Upper lobe of left lung (tissue), 6 donors: ENCODE measurements at regions not wholly inside any gene's neighbourhood (a gene's known extent, or its start where the extent isn't known, plus 50 kb on each side); places are given as distances from the start of the nearest gene placed in this dataset.

ENCODE experiments used
- ATAC-seq, 2 donors: fragments of 200-7000 bp; cut with Tn5 transposase; one replicate each; pipeline ENCODE4 v1.9.1; 2022; ENCODE audit warnings: mild to moderate bottlenecking in 2 of 2, moderate library complexity in 2 of 2; ENCODE audit not compliant: low FRiP score in 2 of 2
- DNase-seq, 2 donors: peaks; one replicate each; pipeline ENCODE4 v3.0.0-alpha.2; 2019 to 2020
- H3K27ac ChIP-seq, 4 donors: fragments of 200-600 bp; sonication (generic); one replicate each; pipeline ENCODE4 v1.5.1; 2016 to 2019
- H3K27me3 ChIP-seq, 4 donors: fragments of 200-600 bp; sonication (generic); one replicate each; pipeline ENCODE4 v1.5.1; 2017 to 2019
- H3K36me3 ChIP-seq, 4 donors: fragments of 200-600 bp; sonication (generic); one replicate each; pipeline ENCODE4 v1.5.1; 2016 to 2019
- H3K4me1 ChIP-seq, 4 donors: fragments of 200-600 bp; sonication (generic); one replicate each; pipeline ENCODE4 v1.5.1; 2018 to 2019
- H3K4me3 ChIP-seq, 4 donors: fragments of 200-600 bp; sonication (generic); one replicate each; pipeline ENCODE4 v1.5.1; 2017 to 2019; ENCODE audit warnings: mild to moderate bottlenecking in 2 of 4, moderate library complexity in 1 of 4
- H3K9me3 ChIP-seq, 4 donors: fragments of 200-600 bp; sonication (generic); one replicate each; pipeline ENCODE4 v1.5.1; 2018 to 2019
- EP300 ChIP-seq, 4 donors: sonication (generic); formaldehyde crosslinking; IDR thresholded peaks; one replicate each; pipeline ENCODE4 v1.5.1; 2017; ENCODE audit warnings: antibody characterized with exemption in 4 of 4, control low read depth in 2 of 4
- POLR2A ChIP-seq, 4 donors: fragments of 450-650 bp; IDR thresholded peaks; one replicate each; pipeline ENCODE4 v1.5.1; 2016 to 2017; ENCODE audit warnings: antibody characterized with exemption in 4 of 4, mild to moderate bottlenecking in 2 of 4
- POLR2AphosphoS5 ChIP-seq, 2 donors: sonication (generic); formaldehyde crosslinking; IDR thresholded peaks; one replicate each; pipeline ENCODE4 v1.5.1; 2017; ENCODE audit warnings: antibody characterized with exemption in 2 of 2
- WGBS, 2 donors: methylation state at CpG; one replicate each; pipeline ENCODE4 v1.1.5; 2017 to 2018; 5-methylcytosine and 5-hydroxymethylcytosine counted together
- TF ChIP-seq, protein P1 (sequence below), 6 experiments: fragments of 450-650 bp in 4 of 6; fragments of 200-600 bp in 2 of 6; sonication (generic) in 2 of 6; IDR thresholded peaks; one replicate each; pipeline ENCODE4 v1.5.1; 2016 to 2019; ENCODE audit warnings: antibody characterized with exemption in 6 of 6
- donor health status: DM: no; HTN: no; CAD: no; lungs with moderate emphysema.
- donor health status: DM: no; HTN: yes; CAD: no; lungs with severe emphysema.

GRCh38 chr20:53880108-53880641 is 190.2 kb downstream of the BCAS1 start:
- Histone ChIP-seq H3K27ac (no peak overlapping the region), H3K36me3 (no peaks in the 10 kb centered on the region), H3K27me3 (no peaks in the 10 kb centered on the region), H3K4me1 (peaks cover 0 to 4% (median 1%) of the 10 kb centered on the region in 4 donors), H3K9me3 (no peaks in the 10 kb centered on the region), H3K4me3 (no peak overlapping the region)
- no peak for TF ChIP-seq POLR2AphosphoS5 (IDR thresholded peaks at IDR 0.05)
- TF ChIP-seq POLR2A (IDR thresholded peaks at IDR 0.05): no peak
- WGBS, 2 donors: 87 to 91% methylated on average over 9 of the region's 9 CpGs
- no peak for DNase-seq
- ATAC-seq: no peak

- H3K4me3 ChIP-seq: no peak overlapping the region
Measured at GRCh38 chr20:53879048-53879684, 191.2 kb downstream of the BCAS1 start.

DNA sequence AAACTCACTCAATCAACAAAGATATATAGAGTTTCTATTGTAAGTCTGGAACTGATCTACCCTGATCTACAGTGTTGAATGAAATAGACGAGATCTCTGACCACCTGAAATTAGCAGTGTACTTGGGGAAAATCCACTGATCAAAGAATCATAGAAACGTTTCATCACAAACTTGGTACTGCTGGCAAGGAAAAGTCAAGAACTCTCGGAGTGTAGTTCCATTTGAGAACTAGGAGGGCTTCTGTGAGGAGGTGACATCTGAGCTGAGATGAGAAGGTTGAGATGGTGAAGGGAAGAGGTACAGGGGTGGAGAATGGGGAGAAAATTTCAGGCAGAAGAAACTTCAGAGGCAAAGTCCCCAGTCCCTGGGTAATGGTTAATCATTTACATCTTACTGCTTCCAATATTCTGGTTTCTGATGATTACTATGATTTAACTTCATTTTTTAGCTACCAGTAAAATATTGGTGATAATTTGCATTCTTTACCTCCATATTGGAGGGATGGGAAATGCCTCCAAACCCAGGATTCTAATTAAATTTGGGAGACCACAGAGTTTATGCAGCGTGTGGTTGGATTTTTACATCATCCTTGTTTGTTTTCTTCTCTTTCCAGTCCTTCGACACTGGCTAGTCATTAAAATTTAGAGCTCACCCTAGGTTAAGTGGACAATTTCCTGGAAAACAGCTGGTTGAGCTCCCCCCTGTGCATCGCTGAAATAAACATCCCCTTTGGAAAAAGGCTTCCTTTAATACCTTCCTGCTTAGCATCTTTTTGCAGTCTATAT is 191.9 kb downstream of the BCAS1 start:
- no peaks in the 10 kb centered on the region for H3K36me3 ChIP-seq
- H3K9me3 ChIP-seq: no peaks in the 10 kb centered on the region
- no peak overlapping the region for H3K27ac ChIP-seq
- 70 to 73% methylated on average over 6 of the region's 6 CpGs for WGBS, 2 donors
- ATAC-seq: no peak
- no peak for DNase-seq
- no peak overlapping the region for H3K4me3 ChIP-seq
- H3K27me3 ChIP-seq: no peaks in the 10 kb centered on the region
- H3K4me1 ChIP-seq: peaks cover 0 to 4% (median 1%) of the 10 kb centered on the region in 4 donors
- TF ChIP-seq POLR2AphosphoS5 (IDR thresholded peaks at IDR 0.05): no peak
- no peak for TF ChIP-seq EP300 (IDR thresholded peaks at IDR 0.05)

More at GRCh38 chr20:53879048-53879684, 191.2 kb downstream of the BCAS1 start:
- TF ChIP-seq, protein P1, sequence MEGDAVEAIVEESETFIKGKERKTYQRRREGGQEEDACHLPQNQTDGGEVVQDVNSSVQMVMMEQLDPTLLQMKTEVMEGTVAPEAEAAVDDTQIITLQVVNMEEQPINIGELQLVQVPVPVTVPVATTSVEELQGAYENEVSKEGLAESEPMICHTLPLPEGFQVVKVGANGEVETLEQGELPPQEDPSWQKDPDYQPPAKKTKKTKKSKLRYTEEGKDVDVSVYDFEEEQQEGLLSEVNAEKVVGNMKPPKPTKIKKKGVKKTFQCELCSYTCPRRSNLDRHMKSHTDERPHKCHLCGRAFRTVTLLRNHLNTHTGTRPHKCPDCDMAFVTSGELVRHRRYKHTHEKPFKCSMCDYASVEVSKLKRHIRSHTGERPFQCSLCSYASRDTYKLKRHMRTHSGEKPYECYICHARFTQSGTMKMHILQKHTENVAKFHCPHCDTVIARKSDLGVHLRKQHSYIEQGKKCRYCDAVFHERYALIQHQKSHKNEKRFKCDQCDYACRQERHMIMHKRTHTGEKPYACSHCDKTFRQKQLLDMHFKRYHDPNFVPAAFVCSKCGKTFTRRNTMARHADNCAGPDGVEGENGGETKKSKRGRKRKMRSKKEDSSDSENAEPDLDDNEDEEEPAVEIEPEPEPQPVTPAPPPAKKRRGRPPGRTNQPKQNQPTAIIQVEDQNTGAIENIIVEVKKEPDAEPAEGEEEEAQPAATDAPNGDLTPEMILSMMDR (IDR thresholded peaks at IDR 0.05): no peak
- no peak for TF ChIP-seq EP300 (IDR thresholded peaks at IDR 0.05)
- no peak for TF ChIP-seq POLR2AphosphoS5 (IDR thresholded peaks at IDR 0.05)
- TF ChIP-seq POLR2A (IDR thresholded peaks at IDR 0.05): no peak
- Histone ChIP-seq H3K9me3 (no peaks in the 10 kb centered on the region), H3K27ac (no peak overlapping the region), H3K27me3 (no peaks in the 10 kb centered on the region), H3K4me1 (peaks cover 0 to 4% (median 1%) of the 10 kb centered on the region in 4 donors), H3K36me3 (no peaks in the 10 kb centered on the region)
- DNase-seq (no peak), ATAC-seq (no peak)
- WGBS, 2 donors: 70 to 86% methylated on average over 9 to 10 of the region's 10 CpGs

GRCh38 chr20:53876956-53877355 is 193.4 kb downstream of the BCAS1 start:
- no peaks in the 10 kb centered on the region for H3K36me3 ChIP-seq
- H3K9me3 ChIP-seq: no peaks in the 10 kb centered on the region
- H3K27me3 ChIP-seq: no peaks in the 10 kb centered on the region
- no peak overlapping the region for H3K4me3 ChIP-seq
- TF ChIP-seq EP300 (IDR thresholded peaks at IDR 0.05) (no peak), POLR2AphosphoS5 (IDR thresholded peaks at IDR 0.05) (no peak), POLR2A (IDR thresholded peaks at IDR 0.05) (no peak)
- TF ChIP-seq, protein P1 (IDR thresholded peaks at IDR 0.05): no peak
- 90 to 93% methylated on average over 10 of the region's 10 CpGs for WGBS, 2 donors
- DNase-seq (no peak), ATAC-seq (peak in 1 of 2 donors; percentile 46)
- no peak overlapping the region for H3K27ac ChIP-seq
- H3K4me1 ChIP-seq: peaks cover 0 to 9% (median 5%) of the 10 kb centered on the region in 4 donors

DNA sequence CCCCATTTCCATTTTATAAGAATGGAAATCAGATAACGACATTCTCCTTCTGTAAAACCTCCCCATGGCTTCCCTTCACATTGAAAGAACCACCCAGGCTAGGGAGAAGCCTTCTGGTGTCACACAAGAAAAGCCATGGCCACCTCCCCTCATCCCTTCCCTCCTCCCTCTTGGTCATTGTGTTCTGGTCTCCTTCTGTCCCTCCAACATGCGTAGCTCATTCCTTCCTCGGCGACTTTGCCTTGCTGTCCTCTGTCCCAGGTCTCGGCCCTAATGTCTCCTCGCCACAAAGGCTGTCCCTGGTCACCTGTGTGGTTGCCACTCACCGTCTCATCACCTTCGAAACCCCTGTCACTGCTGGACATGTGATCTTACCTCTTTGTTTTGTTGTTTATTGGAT is 193.9 kb downstream of the BCAS1 start:
- WGBS, 2 donors: 90 to 91% methylated on average over 8 of the region's 8 CpGs
- ATAC-seq (no peak), DNase-seq (no peak)
- no peaks in the 10 kb centered on the region for H3K9me3 ChIP-seq
- TF ChIP-seq POLR2A (IDR thresholded peaks at IDR 0.05) (no peak), EP300 (IDR thresholded peaks at IDR 0.05) (no peak), POLR2AphosphoS5 (IDR thresholded peaks at IDR 0.05) (no peak)
- TF ChIP-seq, protein P1 (IDR thresholded peaks at IDR 0.05): no peak
- H3K27me3 ChIP-seq: no peaks in the 10 kb centered on the region
- no peaks in the 10 kb centered on the region for H3K36me3 ChIP-seq
- H3K27ac ChIP-seq: no peak overlapping the region
- H3K4me1 ChIP-seq: peaks cover 0 to 9% (median 5%) of the 10 kb centered on the region in 4 donors
- no peak overlapping the region for H3K4me3 ChIP-seq
